Germinal center (tissue), 1 donor: ENCODE measurements at regions not wholly inside any gene's neighbourhood (a gene's known extent, or its start where the extent isn't known, plus 50 kb on each side); places are given as distances from the start of the nearest gene placed in this dataset.

Experiments
- DNase-seq: peaks from one replicate; pipeline ENCODE4 v3.0.0; 2012; ENCODE audit warnings: mixed read lengths, low spot score

- no peak for DNase-seq
These were observed 56.9 kb upstream of the PIP5K1B start for GRCh38 chr9:68648164-68648563.

GRCh38 chr9:68648971-68649370 is 56.1 kb upstream of the PIP5K1B start:
- no peak for DNase-seq

GRCh38 chr9:68651280-68651893 is 53.7 kb upstream of the PIP5K1B start:
- DNase-seq, result no peak

- no peak for DNase-seq
These were observed 51.9 kb upstream of the PIP5K1B start for GRCh38 chr9:68653141-68653595.

- no peak for DNase-seq
These were observed 51.0 kb upstream of the PIP5K1B start for GRCh38 chr9:68654075-68654474.
